ENCODE measurements at regions not wholly inside any gene's neighbourhood (a gene's known extent, or its start where the extent isn't known, plus 50 kb on each side); places are given as distances from the start of the nearest gene placed in this dataset.

- no peak for TF ChIP-seq CTCF (IDR thresholded peaks at IDR 0.05; ENCODE audit: control insufficient read depth, insufficient read depth, low read depth, low read length, missing control alignments)
- H3K4me3 ChIP-seq (ENCODE audit: control insufficient read depth, low read depth, low read length): no peak overlapping the region
- no peak for DNase-seq (ENCODE audit: low read depth)
Observed at GRCh38 chr14:35975814-35976213, 149.7 kb downstream of the BRMS1L start.

GRCh38 chr14:35973770-35974169 is 147.6 kb downstream of the BRMS1L start:
- no peak for DNase-seq (ENCODE audit: low read depth)
- H3K4me3 ChIP-seq (ENCODE audit: control insufficient read depth, low read depth, low read length): no peak overlapping the region
- no peak for TF ChIP-seq CTCF (IDR thresholded peaks at IDR 0.05; ENCODE audit: control insufficient read depth, insufficient read depth, low read depth, low read length, missing control alignments)

- DNase-seq (ENCODE audit: low read depth): no peak
- no peak for TF ChIP-seq CTCF (IDR thresholded peaks at IDR 0.05; ENCODE audit: control insufficient read depth, insufficient read depth, low read depth, low read length, missing control alignments)
- no peak overlapping the region for H3K4me3 ChIP-seq (ENCODE audit: control insufficient read depth, low read depth, low read length)
Observed at GRCh38 chr14:35971965-35972630, 146.0 kb downstream of the BRMS1L start.

GRCh38 chr14:35969310-35969709 is 143.2 kb downstream of the BRMS1L start:
- no peak for TF ChIP-seq CTCF (IDR thresholded peaks at IDR 0.05; ENCODE audit: control insufficient read depth, insufficient read depth, low read depth, low read length, missing control alignments)
- H3K4me3 ChIP-seq (ENCODE audit: control insufficient read depth, low read depth, low read length): no peak overlapping the region

GRCh38 chr14:35965400-35965799 is 139.3 kb downstream of the BRMS1L start:
- no peak for TF ChIP-seq CTCF (IDR thresholded peaks at IDR 0.05; ENCODE audit: control insufficient read depth, insufficient read depth, low read depth, low read length, missing control alignments)
- DNase-seq (ENCODE audit: low read depth): no peak
- no peak overlapping the region for H3K4me3 ChIP-seq (ENCODE audit: control insufficient read depth, low read depth, low read length)

More at GRCh38 chr14:35969310-35969709, 143.2 kb downstream of the BRMS1L start:
- no peak for DNase-seq (ENCODE audit: low read depth)

GRCh38 chr14:35964697-35965286 is 138.7 kb downstream of the BRMS1L start:
- no peak overlapping the region for H3K4me3 ChIP-seq (ENCODE audit: control insufficient read depth, low read depth, low read length)
- no peak for TF ChIP-seq CTCF (IDR thresholded peaks at IDR 0.05; ENCODE audit: control insufficient read depth, insufficient read depth, low read depth, low read length, missing control alignments)
- no peak for DNase-seq (ENCODE audit: low read depth)

Measured in AG09309 (cell line).